UCSD-AML1 (cell line): ENCODE measurements at regions not wholly inside any gene's neighbourhood (a gene's known extent, or its start where the extent isn't known, plus 50 kb on each side); places are given as distances from the start of the nearest gene placed in this dataset.

Experiments used
- DNase-seq: peaks from one replicate; lab custom pipeline; 2025; ENCODE audit not compliant: unreplicated experiment; lab: John Stamatoyannopoulos, UW

- no peak for DNase-seq
Measured at GRCh38 chr15:86028961-86029360, 50.7 kb upstream of the AGBL1 start.
